ENCODE measurements at regions not wholly inside any gene's neighbourhood (a gene's known extent, or its start where the extent isn't known, plus 50 kb on each side); places are given as distances from the start of the nearest gene placed in this dataset.

- WGBS, 2 donors, result 91 to 95% methylated on average over 3 of the region's 3 CpGs
- Histone ChIP-seq H3K4me3 (no peak overlapping the region), H3K36me3 (no peaks in the 10 kb centered on the region), H3K4me1 (peaks cover 0 to 14% (median 0%) of the 10 kb centered on the region in 9 donors), H3K9me3 (no peaks in the 10 kb centered on the region), H3K27ac (no peak overlapping the region), H3K27me3 (peaks cover 0 to 11% (median 0%) of the 10 kb centered on the region in 7 donors)
- intact Hi-C loops (cut with DNase I), result loop anchor here in 1 of 10 donors (10.0 kb wide), 1 partner anchor 128 kb away; no protein-coding TSS in a partner anchor
- no peak for DNase-seq
- no peak for ATAC-seq
- TF ChIP-seq CTCF (IDR thresholded peaks at IDR 0.05), result no peak
Observed at GRCh38 chrX:39016556-39016955, 215.3 kb downstream of the MID1IP1 start.

- WGBS, 2 donors, result 98 to 100% methylated on average over 4 of the region's 4 CpGs
- no peak overlapping the region for H3K4me3 ChIP-seq
- H3K9me3 ChIP-seq, result no peaks in the 10 kb centered on the region
- H3K36me3 ChIP-seq, result no peaks in the 10 kb centered on the region
- DNase-seq, result no peak
- ATAC-seq, result no peak
- intact Hi-C loops (cut with DNase I), result loop anchor here in 1 of 10 donors (10.0 kb wide), 1 partner anchor 128 kb away; no protein-coding TSS in a partner anchor
- peaks cover 0 to 11% (median 0%) of the 10 kb centered on the region in 7 donors for H3K27me3 ChIP-seq
- H3K27ac ChIP-seq, result no peak overlapping the region
- H3K4me1 ChIP-seq, result peaks cover 0 to 12% (median 0%) of the 10 kb centered on the region in 9 donors
- no peak for TF ChIP-seq CTCF (IDR thresholded peaks at IDR 0.05)
Observed at GRCh38 chrX:39017077-39017476, 215.8 kb downstream of the MID1IP1 start.

- no peak overlapping the region for H3K4me3 ChIP-seq
- no peaks in the 10 kb centered on the region for H3K9me3 ChIP-seq
- H3K4me1 ChIP-seq, result peaks cover 0 to 7% (median 0%) of the 10 kb centered on the region in 9 donors
- H3K36me3 ChIP-seq, result no peaks in the 10 kb centered on the region
- ATAC-seq, result no peak
- DNase-seq, result no peak
- TF ChIP-seq CTCF (IDR thresholded peaks at IDR 0.05), result no peak
- no peak overlapping the region for H3K27ac ChIP-seq
- intact Hi-C loops (cut with DNase I), result loop anchor here in 1 of 10 donors (10.0 kb wide), 1 partner anchor 127 kb away; no protein-coding TSS in a partner anchor
- peaks cover 0 to 11% (median 0%) of the 10 kb centered on the region in 7 donors for H3K27me3 ChIP-seq
- 23 to 29% methylated on average over 6 of the region's 6 CpGs for WGBS, 2 donors
Observed at GRCh38 chrX:39017716-39018115, 216.5 kb downstream of the MID1IP1 start.

DNA sequence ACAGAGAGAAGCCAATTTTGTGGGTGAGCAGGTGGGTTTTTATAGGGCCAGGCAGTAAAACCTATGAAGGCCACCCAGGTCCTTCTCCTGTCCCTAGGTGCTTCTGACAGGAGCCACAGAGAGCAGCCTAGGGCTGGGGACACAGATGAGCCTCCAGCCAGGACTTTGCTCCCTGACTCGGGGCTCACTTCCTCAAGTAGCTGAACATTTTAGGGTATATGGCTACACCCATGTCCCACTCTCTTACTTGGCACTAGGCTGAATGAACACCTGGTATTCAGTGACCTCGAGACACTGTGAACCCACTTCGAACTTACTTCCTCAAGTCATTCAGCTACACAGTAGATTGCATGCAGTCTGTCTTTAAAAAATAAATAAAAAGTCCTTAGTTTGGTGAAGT, 217.3 kb downstream of the MID1IP1 start:
- H3K4me3 ChIP-seq, result no peak overlapping the region
- H3K4me1 ChIP-seq, result no peaks in the 10 kb centered on the region
- ATAC-seq, result no peak
- H3K27me3 ChIP-seq, result peaks cover 0 to 19% (median 0%) of the 10 kb centered on the region in 7 donors
- no peaks in the 10 kb centered on the region for H3K36me3 ChIP-seq
- no peak overlapping the region for H3K27ac ChIP-seq
- no peak for DNase-seq
- 86 to 90% methylated on average over 3 of the region's 3 CpGs for WGBS, 2 donors
- H3K9me3 ChIP-seq, result no peaks in the 10 kb centered on the region
- intact Hi-C loops (cut with DNase I), result loop anchor here in 1 of 10 donors (10.0 kb wide), 1 partner anchor 126 kb away; no protein-coding TSS in a partner anchor
- no peak for TF ChIP-seq CTCF (IDR thresholded peaks at IDR 0.05)

All from heart right ventricle (tissue), 16 donors.